ENCODE measurements at regions not wholly inside any gene's neighbourhood (a gene's known extent, or its start where the extent isn't known, plus 50 kb on each side); places are given as distances from the start of the nearest gene placed in this dataset.

- H3K27ac ChIP-seq = no peak overlapping the region
- intact Hi-C loops (cut with DNase I; ENCODE audit: low total_unique reads) = no loop called here
- H3K4me3 ChIP-seq = no peak overlapping the region
- no peaks in the 10 kb centered on the region for H3K36me3 ChIP-seq
- H3K27me3 ChIP-seq = no peaks in the 10 kb centered on the region
- H3K4me1 ChIP-seq = no peaks in the 10 kb centered on the region
- TF ChIP-seq, protein P1, sequence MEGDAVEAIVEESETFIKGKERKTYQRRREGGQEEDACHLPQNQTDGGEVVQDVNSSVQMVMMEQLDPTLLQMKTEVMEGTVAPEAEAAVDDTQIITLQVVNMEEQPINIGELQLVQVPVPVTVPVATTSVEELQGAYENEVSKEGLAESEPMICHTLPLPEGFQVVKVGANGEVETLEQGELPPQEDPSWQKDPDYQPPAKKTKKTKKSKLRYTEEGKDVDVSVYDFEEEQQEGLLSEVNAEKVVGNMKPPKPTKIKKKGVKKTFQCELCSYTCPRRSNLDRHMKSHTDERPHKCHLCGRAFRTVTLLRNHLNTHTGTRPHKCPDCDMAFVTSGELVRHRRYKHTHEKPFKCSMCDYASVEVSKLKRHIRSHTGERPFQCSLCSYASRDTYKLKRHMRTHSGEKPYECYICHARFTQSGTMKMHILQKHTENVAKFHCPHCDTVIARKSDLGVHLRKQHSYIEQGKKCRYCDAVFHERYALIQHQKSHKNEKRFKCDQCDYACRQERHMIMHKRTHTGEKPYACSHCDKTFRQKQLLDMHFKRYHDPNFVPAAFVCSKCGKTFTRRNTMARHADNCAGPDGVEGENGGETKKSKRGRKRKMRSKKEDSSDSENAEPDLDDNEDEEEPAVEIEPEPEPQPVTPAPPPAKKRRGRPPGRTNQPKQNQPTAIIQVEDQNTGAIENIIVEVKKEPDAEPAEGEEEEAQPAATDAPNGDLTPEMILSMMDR (IDR thresholded peaks at IDR 0.05) = no peak
- DNase-seq = no peak
- H3K9me3 ChIP-seq = no peaks in the 10 kb centered on the region
Measured at GRCh38 chr10:107415446-107415845, 250.9 kb upstream of the SORCS1 start.

DNA sequence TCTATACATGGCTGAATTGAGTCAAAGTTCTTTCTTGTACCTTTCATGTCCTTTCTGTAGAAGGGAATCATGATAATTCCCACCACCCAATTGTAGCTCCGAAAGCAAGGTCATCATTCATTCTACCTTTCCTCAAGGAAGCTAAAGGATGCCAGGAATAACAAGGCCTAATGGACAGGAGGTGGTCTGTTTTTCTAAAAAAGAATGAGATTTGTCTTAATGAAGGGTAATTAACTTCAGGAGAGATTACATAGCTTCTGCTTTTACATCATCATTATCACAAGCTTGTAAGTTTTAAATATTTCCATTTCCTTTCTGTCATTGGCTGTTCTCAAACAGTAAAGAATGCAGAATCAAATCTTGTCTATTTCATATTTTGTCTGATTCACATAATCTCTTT, 249.5 kb upstream of the SORCS1 start:
- Histone ChIP-seq H3K4me3 (no peak overlapping the region), H3K27me3 (no peaks in the 10 kb centered on the region), H3K4me1 (no peaks in the 10 kb centered on the region), H3K9me3 (no peaks in the 10 kb centered on the region), H3K27ac (no peak overlapping the region), H3K36me3 (no peaks in the 10 kb centered on the region)
- TF ChIP-seq, protein P1 (IDR thresholded peaks at IDR 0.05) = no peak
- intact Hi-C loops (cut with DNase I; ENCODE audit: low total_unique reads) = no loop called here
- no peak for DNase-seq

DNA sequence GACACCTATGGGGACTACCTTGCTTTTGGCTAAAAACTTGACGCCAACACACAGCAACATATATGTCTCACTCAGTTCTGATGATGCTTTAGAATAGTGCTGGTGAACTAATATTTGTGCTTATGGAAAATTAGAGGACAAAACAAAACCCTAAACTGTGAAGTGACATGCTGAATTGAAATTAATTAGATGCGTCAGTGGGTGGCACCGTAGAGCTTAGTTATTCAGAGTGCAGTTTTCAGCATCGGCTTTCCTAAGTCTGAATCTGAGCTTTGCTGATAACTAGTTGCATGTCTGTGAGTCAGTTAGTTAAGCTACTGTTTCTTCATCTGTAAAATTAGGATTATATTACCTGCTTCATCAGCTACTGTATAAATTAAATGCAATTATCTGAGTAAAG, 245.0 kb upstream of the SORCS1 start:
- H3K27ac ChIP-seq = no peak overlapping the region
- H3K4me1 ChIP-seq = no peaks in the 10 kb centered on the region
- DNase-seq = no peak
- no peaks in the 10 kb centered on the region for H3K36me3 ChIP-seq
- no peaks in the 10 kb centered on the region for H3K27me3 ChIP-seq
- TF ChIP-seq, protein P1 (IDR thresholded peaks at IDR 0.05) = no peak
- H3K9me3 ChIP-seq = no peaks in the 10 kb centered on the region
- intact Hi-C loops (cut with DNase I; ENCODE audit: low total_unique reads) = no loop called here
- H3K4me3 ChIP-seq = no peak overlapping the region

DNA sequence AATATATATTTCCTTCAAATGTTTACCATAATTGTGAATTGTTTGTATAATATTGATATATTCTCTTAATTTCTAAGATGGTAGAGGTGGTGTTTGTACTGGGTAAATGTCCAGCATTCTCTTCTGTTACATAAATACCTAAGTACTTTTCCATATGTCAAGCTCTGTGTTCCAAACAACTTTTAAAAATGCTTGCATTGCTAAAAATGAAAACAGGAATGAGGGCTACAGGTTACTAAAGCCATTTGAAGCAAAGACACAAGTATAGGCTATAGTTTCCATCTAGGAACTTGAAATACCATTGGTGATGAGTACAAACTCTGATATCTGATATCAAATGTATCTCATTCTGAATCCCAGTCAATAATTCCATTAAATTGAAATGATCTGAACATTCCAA, 233.6 kb upstream of the SORCS1 start:
- no peak for DNase-seq
- Histone ChIP-seq H3K36me3 (no peaks in the 10 kb centered on the region), H3K4me3 (no peak overlapping the region), H3K4me1 (no peaks in the 10 kb centered on the region), H3K9me3 (no peaks in the 10 kb centered on the region), H3K27me3 (no peaks in the 10 kb centered on the region), H3K27ac (no peak overlapping the region)
- intact Hi-C loops (cut with DNase I; ENCODE audit: low total_unique reads) = no loop called here
- TF ChIP-seq, protein P1 (IDR thresholded peaks at IDR 0.05) = no peak

- H3K9me3 ChIP-seq = no peaks in the 10 kb centered on the region
- H3K36me3 ChIP-seq = no peaks in the 10 kb centered on the region
- intact Hi-C loops (cut with DNase I; ENCODE audit: low total_unique reads) = no loop called here
- no peaks in the 10 kb centered on the region for H3K4me1 ChIP-seq
- DNase-seq = no peak
- TF ChIP-seq, protein P1 (IDR thresholded peaks at IDR 0.05) = no peak
- no peak overlapping the region for H3K27ac ChIP-seq
- H3K27me3 ChIP-seq = no peaks in the 10 kb centered on the region
- no peak overlapping the region for H3K4me3 ChIP-seq
Measured at GRCh38 chr10:107391901-107392300, 227.4 kb upstream of the SORCS1 start.

- no peaks in the 10 kb centered on the region for H3K9me3 ChIP-seq
- no peaks in the 10 kb centered on the region for H3K36me3 ChIP-seq
- H3K4me1 ChIP-seq = no peaks in the 10 kb centered on the region
- TF ChIP-seq, protein P1 (IDR thresholded peaks at IDR 0.05) = no peak
- no peak overlapping the region for H3K4me3 ChIP-seq
- no peak for DNase-seq
- H3K27ac ChIP-seq = no peak overlapping the region
- intact Hi-C loops (cut with DNase I; ENCODE audit: low total_unique reads) = no loop called here
- H3K27me3 ChIP-seq = no peaks in the 10 kb centered on the region
Measured at GRCh38 chr10:107390563-107390962, 226.1 kb upstream of the SORCS1 start.
